ENCODE measurements at regions not wholly inside any gene's neighbourhood (a gene's known extent, or its start where the extent isn't known, plus 50 kb on each side); places are given as distances from the start of the nearest gene placed in this dataset.

DNA sequence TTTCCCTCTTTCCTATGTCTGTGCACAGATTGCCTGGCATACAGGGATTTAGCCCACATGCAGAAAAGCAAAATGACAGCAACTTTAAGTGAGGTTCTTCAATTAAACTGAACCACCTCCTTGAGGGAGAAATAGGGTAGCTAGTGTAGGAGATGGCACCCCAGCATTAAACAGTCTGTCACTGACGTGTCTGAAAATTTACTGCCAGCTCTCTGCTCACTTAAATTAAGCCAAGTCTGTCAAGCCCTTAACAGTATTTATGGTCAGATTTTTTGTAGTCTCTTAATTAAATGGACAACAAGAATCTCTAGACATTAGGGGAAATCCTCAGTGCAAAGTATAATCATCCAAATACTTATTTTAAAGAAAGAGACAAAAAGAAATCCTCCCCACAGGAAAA lies 696.5 kb upstream of the PTBP2 start:
- TF ChIP-seq, protein P1, sequence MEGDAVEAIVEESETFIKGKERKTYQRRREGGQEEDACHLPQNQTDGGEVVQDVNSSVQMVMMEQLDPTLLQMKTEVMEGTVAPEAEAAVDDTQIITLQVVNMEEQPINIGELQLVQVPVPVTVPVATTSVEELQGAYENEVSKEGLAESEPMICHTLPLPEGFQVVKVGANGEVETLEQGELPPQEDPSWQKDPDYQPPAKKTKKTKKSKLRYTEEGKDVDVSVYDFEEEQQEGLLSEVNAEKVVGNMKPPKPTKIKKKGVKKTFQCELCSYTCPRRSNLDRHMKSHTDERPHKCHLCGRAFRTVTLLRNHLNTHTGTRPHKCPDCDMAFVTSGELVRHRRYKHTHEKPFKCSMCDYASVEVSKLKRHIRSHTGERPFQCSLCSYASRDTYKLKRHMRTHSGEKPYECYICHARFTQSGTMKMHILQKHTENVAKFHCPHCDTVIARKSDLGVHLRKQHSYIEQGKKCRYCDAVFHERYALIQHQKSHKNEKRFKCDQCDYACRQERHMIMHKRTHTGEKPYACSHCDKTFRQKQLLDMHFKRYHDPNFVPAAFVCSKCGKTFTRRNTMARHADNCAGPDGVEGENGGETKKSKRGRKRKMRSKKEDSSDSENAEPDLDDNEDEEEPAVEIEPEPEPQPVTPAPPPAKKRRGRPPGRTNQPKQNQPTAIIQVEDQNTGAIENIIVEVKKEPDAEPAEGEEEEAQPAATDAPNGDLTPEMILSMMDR (IDR thresholded peaks at IDR 0.05; ENCODE audit: unreplicated experiment): no peak
- DNase-seq: no peak
- CTCF ChIA-PET: no interaction called here
- intact Hi-C loops (cut with micrococcal nuclease; ENCODE audit: unreplicated experiment): no loop called here
- BruUV-seq (replicated peaks): no TSS peak
- Mint-ChIP-seq H3K4me1 (ENCODE audit: low read depth, unreplicated experiment) (no peaks in the 10 kb centered on the region), H3K4me3 (ENCODE audit: low read depth, unreplicated experiment) (no peak overlapping the region), H3K36me3 (ENCODE audit: insufficient read depth, unreplicated experiment) (no peaks in the 10 kb centered on the region), H3K27me3 (ENCODE audit: unreplicated experiment) (no peaks in the 10 kb centered on the region), H3K9me3 (ENCODE audit: low read depth, unreplicated experiment) (no peaks in the 10 kb centered on the region), H3K27ac (ENCODE audit: unreplicated experiment) (no peak overlapping the region)

DNA sequence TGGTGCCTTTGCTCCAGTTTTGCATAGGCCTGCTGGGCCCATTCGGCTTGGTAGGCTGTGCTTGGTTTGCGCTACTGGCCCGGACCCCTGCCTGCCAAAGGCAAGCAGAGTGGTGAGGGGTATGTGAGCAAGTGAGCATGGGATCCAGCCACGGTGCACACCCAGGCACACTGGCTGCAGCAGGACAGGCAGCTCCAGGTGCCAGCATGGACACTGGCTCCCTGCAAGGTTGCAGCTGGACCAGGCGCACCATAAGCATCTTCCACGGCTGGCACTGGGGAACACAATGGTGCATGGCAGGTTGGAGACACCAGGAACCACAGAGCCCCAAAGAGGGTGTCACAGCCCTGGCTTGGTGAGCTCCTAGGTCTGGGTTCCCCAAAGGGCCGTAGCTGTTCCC lies 693.5 kb upstream of the PTBP2 start:
- no TSS peak for BruUV-seq (replicated peaks)
- Mint-ChIP-seq H3K4me3 (ENCODE audit: low read depth, unreplicated experiment) (no peak overlapping the region), H3K4me1 (ENCODE audit: low read depth, unreplicated experiment) (no peaks in the 10 kb centered on the region), H3K27me3 (ENCODE audit: unreplicated experiment) (no peaks in the 10 kb centered on the region), H3K36me3 (ENCODE audit: insufficient read depth, unreplicated experiment) (no peaks in the 10 kb centered on the region), H3K9me3 (ENCODE audit: low read depth, unreplicated experiment) (no peaks in the 10 kb centered on the region), H3K27ac (ENCODE audit: unreplicated experiment) (no peak overlapping the region)
- TF ChIP-seq, protein P1 (IDR thresholded peaks at IDR 0.05; ENCODE audit: unreplicated experiment): no peak
- intact Hi-C loops (cut with micrococcal nuclease; ENCODE audit: unreplicated experiment): no loop called here
- no peak for DNase-seq
- CTCF ChIA-PET: no interaction called here

- Mint-ChIP-seq H3K36me3 (ENCODE audit: insufficient read depth, unreplicated experiment) (no peaks in the 10 kb centered on the region), H3K4me1 (ENCODE audit: low read depth, unreplicated experiment) (no peaks in the 10 kb centered on the region), H3K4me3 (ENCODE audit: low read depth, unreplicated experiment) (no peak overlapping the region), H3K27me3 (ENCODE audit: unreplicated experiment) (no peaks in the 10 kb centered on the region), H3K9me3 (ENCODE audit: low read depth, unreplicated experiment) (no peaks in the 10 kb centered on the region), H3K27ac (ENCODE audit: unreplicated experiment) (no peak overlapping the region)
- no peak for DNase-seq
- TF ChIP-seq, protein P1 (IDR thresholded peaks at IDR 0.05; ENCODE audit: unreplicated experiment): no peak
- intact Hi-C loops (cut with micrococcal nuclease; ENCODE audit: unreplicated experiment): no loop called here
- CTCF ChIA-PET: no interaction called here
- no TSS peak for BruUV-seq (replicated peaks)
Measured at GRCh38 chr1:96030312-96030711, 691.3 kb upstream of the PTBP2 start.

GRCh38 chr1:96034006-96034405 lies 687.6 kb upstream of the PTBP2 start:
- TF ChIP-seq, protein P1 (IDR thresholded peaks at IDR 0.05; ENCODE audit: unreplicated experiment): no peak
- BruUV-seq (replicated peaks): no TSS peak

DNA sequence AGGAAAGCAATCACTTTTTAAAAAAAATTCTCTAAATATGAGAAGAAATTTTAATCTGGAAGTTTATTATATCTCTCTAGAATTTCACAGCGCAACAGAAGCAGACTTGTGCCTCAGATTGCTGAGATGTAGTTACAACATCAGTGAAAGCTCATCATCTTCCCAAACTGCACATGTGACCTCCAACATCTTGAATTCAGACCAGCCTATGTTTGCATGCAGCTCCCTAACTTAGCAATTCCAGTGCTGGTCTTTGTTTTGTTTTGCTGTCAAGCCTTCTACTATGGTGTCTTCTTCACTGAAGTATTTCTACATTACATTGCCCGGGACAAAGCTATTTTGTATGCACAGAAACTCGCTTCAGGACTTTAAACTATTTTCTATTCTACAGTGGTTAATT lies 684.8 kb upstream of the PTBP2 start:
- Mint-ChIP-seq H3K27me3 (ENCODE audit: unreplicated experiment) (no peaks in the 10 kb centered on the region), H3K36me3 (ENCODE audit: insufficient read depth, unreplicated experiment) (no peaks in the 10 kb centered on the region), H3K27ac (ENCODE audit: unreplicated experiment) (no peak overlapping the region), H3K4me1 (ENCODE audit: low read depth, unreplicated experiment) (no peaks in the 10 kb centered on the region), H3K4me3 (ENCODE audit: low read depth, unreplicated experiment) (no peak overlapping the region), H3K9me3 (ENCODE audit: low read depth, unreplicated experiment) (no peaks in the 10 kb centered on the region)
- TF ChIP-seq, protein P1 (IDR thresholded peaks at IDR 0.05; ENCODE audit: unreplicated experiment): no peak
- CTCF ChIA-PET: no interaction called here
- intact Hi-C loops (cut with micrococcal nuclease; ENCODE audit: unreplicated experiment): no loop called here
- no TSS peak for BruUV-seq (replicated peaks)
- no peak for DNase-seq

More at GRCh38 chr1:96034006-96034405, 687.6 kb upstream of the PTBP2 start:
- intact Hi-C loops (cut with micrococcal nuclease; ENCODE audit: unreplicated experiment): no loop called here
- H3K27ac Mint-ChIP-seq (ENCODE audit: unreplicated experiment): no peak overlapping the region
- no peak for DNase-seq
- H3K4me3 Mint-ChIP-seq (ENCODE audit: low read depth, unreplicated experiment): no peak overlapping the region
- H3K9me3 Mint-ChIP-seq (ENCODE audit: low read depth, unreplicated experiment): no peaks in the 10 kb centered on the region
- H3K27me3 Mint-ChIP-seq (ENCODE audit: unreplicated experiment): no peaks in the 10 kb centered on the region
- CTCF ChIA-PET: no interaction called here
- no peaks in the 10 kb centered on the region for H3K36me3 Mint-ChIP-seq (ENCODE audit: insufficient read depth, unreplicated experiment)
- H3K4me1 Mint-ChIP-seq (ENCODE audit: low read depth, unreplicated experiment): no peaks in the 10 kb centered on the region

Measured in Calu3 (cell line).